Vagina (tissue), 2 donors: ENCODE measurements at regions not wholly inside any gene's neighbourhood (a gene's known extent, or its start where the extent isn't known, plus 50 kb on each side); places are given as distances from the start of the nearest gene placed in this dataset.
"Not testable (repeated sequence)": the region's sequence is repeated elsewhere in the genome, so short reads cannot be mapped to it uniquely, and the experiment has no call there.

Source experiments
- DNase-seq, 2 donors: peaks; one replicate each; pipeline ENCODE4 v3.0.0-alpha.2; 2017; ENCODE audit errors: extremely low spot score in 2 of 2
- H3K27ac ChIP-seq: fragments of 200-600 bp; sonication (generic); one replicate; pipeline ENCODE4 v1.5.1; 2019
- H3K27me3 ChIP-seq: fragments of 200-600 bp; sonication (generic); one replicate; pipeline ENCODE4 v1.5.1; 2019
- H3K36me3 ChIP-seq, 2 donors: fragments of 200-600 bp; sonication (generic); one replicate each; pipeline ENCODE4 v1.5.1; 2017 to 2019
- H3K4me1 ChIP-seq: fragments of 200-600 bp; sonication (generic); one replicate; pipeline ENCODE4 v1.5.1; 2019
- H3K4me3 ChIP-seq, 2 donors: fragments of 200-600 bp; sonication (generic); 1 replicate in 1 of 2; 2 replicates in 1 of 2; pipeline ENCODE4 v1.5.1; 2016 to 2019
- H3K9me3 ChIP-seq: fragments of 200-600 bp; sonication (generic); one replicate; pipeline ENCODE4 v1.5.1; 2019
- CTCF ChIP-seq, 3 experiments: fragments of 450-650 bp in 2 of 3; fragments of 200-600 bp in 1 of 3; sonication (generic) in 1 of 3; IDR thresholded peaks; one replicate each; pipeline ENCODE4 v1.5.1; 2017 to 2019; ENCODE audit warnings: antibody characterized with exemption in 3 of 3, mild to moderate bottlenecking in 2 of 3, moderate library complexity in 2 of 3
- POLR2A ChIP-seq, 2 donors: fragments of 450-650 bp; IDR thresholded peaks; one replicate each; pipeline ENCODE4 v1.6.1; 2017; ENCODE audit warnings: antibody characterized with exemption in 2 of 2, mild to moderate bottlenecking in 2 of 2, moderate library complexity in 2 of 2
- POLR2AphosphoS5 ChIP-seq, 2 donors: sonication (generic); formaldehyde crosslinking; IDR thresholded peaks; one replicate each; pipeline ENCODE4 v1.9.0; 2017; ENCODE audit warnings: antibody characterized with exemption in 2 of 2, mild to moderate bottlenecking in 2 of 2, low read depth in 1 of 2; ENCODE audit not compliant: insufficient read depth in 1 of 2
- intact Hi-C: fragments of 100-400 bp; cut with DNase I; formaldehyde crosslinking; loops from one replicate; pipeline ENCODE4 v1.15.1; 2023

- H3K36me3 ChIP-seq, result no peaks in the 10 kb centered on the region
- H3K4me3 ChIP-seq, result no peak overlapping the region
- H3K4me1 ChIP-seq, result no peaks in the 10 kb centered on the region
- intact Hi-C loops, result loop anchor here (10.0 kb wide), 1 partner anchor 124 kb away; no protein-coding TSS in a partner anchor
- TF ChIP-seq POLR2AphosphoS5 (IDR thresholded peaks at IDR 0.05; ENCODE audit: insufficient read depth in 1 of 2, low read depth in 1 of 2) (no peak), POLR2A (IDR thresholded peaks at IDR 0.05) (no peak), CTCF (IDR thresholded peaks at IDR 0.05) (no peak)
- no peaks in the 10 kb centered on the region for H3K9me3 ChIP-seq
- H3K27me3 ChIP-seq, result no peaks in the 10 kb centered on the region
- H3K27ac ChIP-seq, result no peak overlapping the region
- DNase-seq, result no peak
Observed at GRCh38 chr1:157371221-157371620, 181.1 kb downstream of the FCRL5 start.

GRCh38 chr1:157370698-157371097 lies 181.6 kb downstream of the FCRL5 start:
- H3K9me3 ChIP-seq, result no peaks in the 10 kb centered on the region
- no peak for DNase-seq
- TF ChIP-seq CTCF (IDR thresholded peaks at IDR 0.05) (no peak), POLR2AphosphoS5 (IDR thresholded peaks at IDR 0.05; ENCODE audit: insufficient read depth in 1 of 2, low read depth in 1 of 2) (no peak), POLR2A (IDR thresholded peaks at IDR 0.05) (no peak)
- H3K36me3 ChIP-seq, result no peaks in the 10 kb centered on the region
- no peaks in the 10 kb centered on the region for H3K27me3 ChIP-seq
- no peaks in the 10 kb centered on the region for H3K4me1 ChIP-seq
- intact Hi-C loops, result loop anchor here (10.0 kb wide), 1 partner anchor 124 kb away; no protein-coding TSS in a partner anchor
- no peak overlapping the region for H3K27ac ChIP-seq
- no peak overlapping the region for H3K4me3 ChIP-seq

- no peaks in the 10 kb centered on the region for H3K9me3 ChIP-seq
Observed at GRCh38 chr1:157369808-157370521, 182.3 kb downstream of the FCRL5 start.

GRCh38 chr1:157368941-157369340 lies 183.4 kb downstream of the FCRL5 start:
- H3K4me1 ChIP-seq, H3K27ac ChIP-seq, H3K27me3 ChIP-seq, H3K36me3 ChIP-seq, intact Hi-C loops, DNase-seq, H3K4me3 ChIP-seq, H3K9me3 ChIP-seq: not testable (repeated sequence)

More at GRCh38 chr1:157369808-157370521, 182.3 kb downstream of the FCRL5 start:
- Histone ChIP-seq H3K4me1 (no peaks in the 10 kb centered on the region), H3K27me3 (no peaks in the 10 kb centered on the region), H3K36me3 (no peaks in the 10 kb centered on the region), H3K4me3 (no peak overlapping the region), H3K27ac (no peak overlapping the region)
- TF ChIP-seq POLR2A (IDR thresholded peaks at IDR 0.05) (no peak), CTCF (IDR thresholded peaks at IDR 0.05) (peak; percentile 46 to 72 (median 67))
- intact Hi-C loops, result loop anchor here (10.0 kb wide), 1 partner anchor 125 kb away; no protein-coding TSS in a partner anchor
- no peak for DNase-seq

GRCh38 chr1:157368363-157368762 lies 184.0 kb downstream of the FCRL5 start:
- intact Hi-C loops, result no loop called here
- Histone ChIP-seq H3K4me1 (no peaks in the 10 kb centered on the region), H3K4me3 (no peak overlapping the region), H3K36me3 (no peaks in the 10 kb centered on the region), H3K27me3 (no peaks in the 10 kb centered on the region), H3K27ac (no peak overlapping the region), H3K9me3 (no peaks in the 10 kb centered on the region)
- TF ChIP-seq POLR2A (IDR thresholded peaks at IDR 0.05) (no peak), CTCF (IDR thresholded peaks at IDR 0.05) (no peak), POLR2AphosphoS5 (IDR thresholded peaks at IDR 0.05; ENCODE audit: insufficient read depth in 1 of 2, low read depth in 1 of 2) (no peak)
- DNase-seq, result no peak
